ENCODE measurements at regions not wholly inside any gene's neighbourhood (a gene's known extent, or its start where the extent isn't known, plus 50 kb on each side); places are given as distances from the start of the nearest gene placed in this dataset.

DNA sequence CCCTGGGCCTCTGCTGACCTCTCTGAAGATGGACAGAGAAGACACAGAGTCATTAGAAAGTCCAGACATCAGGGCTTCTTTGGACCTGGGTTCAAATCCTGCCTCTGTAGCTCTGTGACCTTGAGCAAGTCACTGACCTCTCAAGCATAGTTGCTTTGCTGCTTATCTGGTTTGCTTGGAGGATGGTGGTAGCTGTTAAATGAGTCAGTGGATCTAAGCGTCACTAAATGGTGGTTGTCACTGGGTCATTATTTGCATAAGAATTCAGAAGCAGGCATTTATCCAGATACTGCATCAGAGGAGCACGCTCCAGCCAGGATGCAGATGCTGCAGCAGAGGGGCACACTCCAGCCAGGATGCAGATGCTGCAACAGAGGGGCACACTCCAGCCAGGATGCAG is 229.2 kb downstream of the GLI2 start:
- TF ChIP-seq POLR2AphosphoS5 (IDR thresholded peaks at IDR 0.05) (no peak), POLR2A (IDR thresholded peaks at IDR 0.05) (no peak)
- TF ChIP-seq, protein P1, sequence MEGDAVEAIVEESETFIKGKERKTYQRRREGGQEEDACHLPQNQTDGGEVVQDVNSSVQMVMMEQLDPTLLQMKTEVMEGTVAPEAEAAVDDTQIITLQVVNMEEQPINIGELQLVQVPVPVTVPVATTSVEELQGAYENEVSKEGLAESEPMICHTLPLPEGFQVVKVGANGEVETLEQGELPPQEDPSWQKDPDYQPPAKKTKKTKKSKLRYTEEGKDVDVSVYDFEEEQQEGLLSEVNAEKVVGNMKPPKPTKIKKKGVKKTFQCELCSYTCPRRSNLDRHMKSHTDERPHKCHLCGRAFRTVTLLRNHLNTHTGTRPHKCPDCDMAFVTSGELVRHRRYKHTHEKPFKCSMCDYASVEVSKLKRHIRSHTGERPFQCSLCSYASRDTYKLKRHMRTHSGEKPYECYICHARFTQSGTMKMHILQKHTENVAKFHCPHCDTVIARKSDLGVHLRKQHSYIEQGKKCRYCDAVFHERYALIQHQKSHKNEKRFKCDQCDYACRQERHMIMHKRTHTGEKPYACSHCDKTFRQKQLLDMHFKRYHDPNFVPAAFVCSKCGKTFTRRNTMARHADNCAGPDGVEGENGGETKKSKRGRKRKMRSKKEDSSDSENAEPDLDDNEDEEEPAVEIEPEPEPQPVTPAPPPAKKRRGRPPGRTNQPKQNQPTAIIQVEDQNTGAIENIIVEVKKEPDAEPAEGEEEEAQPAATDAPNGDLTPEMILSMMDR (IDR thresholded peaks at IDR 0.05) = no peak
